ENCODE measurements at regions not wholly inside any gene's neighbourhood (a gene's known extent, or its start where the extent isn't known, plus 50 kb on each side); places are given as distances from the start of the nearest gene placed in this dataset.

DNA sequence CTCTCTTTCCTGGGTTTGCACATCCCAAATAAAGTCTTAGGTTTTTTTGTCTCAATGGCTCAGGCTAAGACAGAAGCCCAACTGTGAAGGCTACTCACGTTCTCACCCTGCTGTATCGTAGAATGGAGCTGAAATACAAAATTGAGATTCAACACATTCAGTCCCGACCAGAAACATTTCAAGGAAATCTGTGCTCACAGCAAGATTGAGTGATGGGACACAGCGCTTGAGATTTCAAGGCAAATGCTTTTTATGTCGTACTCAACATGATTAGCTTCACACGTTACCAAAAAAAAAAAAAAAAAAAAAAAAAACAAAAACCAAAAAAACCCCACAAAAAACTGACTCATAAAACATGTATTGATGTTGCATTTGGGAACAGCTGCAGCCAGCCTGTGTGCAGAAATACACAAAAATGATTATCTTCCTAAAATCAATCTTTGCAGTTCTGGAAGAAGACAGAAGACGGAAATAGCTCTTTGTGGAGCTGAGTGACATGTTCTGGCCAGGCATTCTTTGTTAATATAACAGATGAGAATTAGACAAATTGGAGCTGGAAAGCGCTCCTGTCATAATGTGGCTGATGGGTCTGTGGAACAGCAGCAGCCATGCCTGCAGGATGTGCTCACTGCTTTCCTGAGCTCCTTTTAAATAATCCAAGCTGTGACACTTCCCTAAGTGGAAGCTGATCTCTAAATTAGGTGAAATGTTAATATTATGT, 453.2 kb downstream of the LPIN1 start:
- no peak overlapping the region for H3K4me3 ChIP-seq (ENCODE audit: low read depth, poor library complexity, severe bottlenecking)
- intact Hi-C loops (cut with DNase I; ENCODE audit: low total_unique reads): no loop called here
- 68 to 75% methylated on average over 8 of the region's 8 CpGs for WGBS, 2 donors
- TF ChIP-seq POLR2A (IDR thresholded peaks at IDR 0.05): no peak
- TF ChIP-seq, protein P1, sequence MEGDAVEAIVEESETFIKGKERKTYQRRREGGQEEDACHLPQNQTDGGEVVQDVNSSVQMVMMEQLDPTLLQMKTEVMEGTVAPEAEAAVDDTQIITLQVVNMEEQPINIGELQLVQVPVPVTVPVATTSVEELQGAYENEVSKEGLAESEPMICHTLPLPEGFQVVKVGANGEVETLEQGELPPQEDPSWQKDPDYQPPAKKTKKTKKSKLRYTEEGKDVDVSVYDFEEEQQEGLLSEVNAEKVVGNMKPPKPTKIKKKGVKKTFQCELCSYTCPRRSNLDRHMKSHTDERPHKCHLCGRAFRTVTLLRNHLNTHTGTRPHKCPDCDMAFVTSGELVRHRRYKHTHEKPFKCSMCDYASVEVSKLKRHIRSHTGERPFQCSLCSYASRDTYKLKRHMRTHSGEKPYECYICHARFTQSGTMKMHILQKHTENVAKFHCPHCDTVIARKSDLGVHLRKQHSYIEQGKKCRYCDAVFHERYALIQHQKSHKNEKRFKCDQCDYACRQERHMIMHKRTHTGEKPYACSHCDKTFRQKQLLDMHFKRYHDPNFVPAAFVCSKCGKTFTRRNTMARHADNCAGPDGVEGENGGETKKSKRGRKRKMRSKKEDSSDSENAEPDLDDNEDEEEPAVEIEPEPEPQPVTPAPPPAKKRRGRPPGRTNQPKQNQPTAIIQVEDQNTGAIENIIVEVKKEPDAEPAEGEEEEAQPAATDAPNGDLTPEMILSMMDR (IDR thresholded peaks at IDR 0.05): no peak
- DNase-seq (ENCODE audit: low spot score in 2 of 2): no peak

DNA sequence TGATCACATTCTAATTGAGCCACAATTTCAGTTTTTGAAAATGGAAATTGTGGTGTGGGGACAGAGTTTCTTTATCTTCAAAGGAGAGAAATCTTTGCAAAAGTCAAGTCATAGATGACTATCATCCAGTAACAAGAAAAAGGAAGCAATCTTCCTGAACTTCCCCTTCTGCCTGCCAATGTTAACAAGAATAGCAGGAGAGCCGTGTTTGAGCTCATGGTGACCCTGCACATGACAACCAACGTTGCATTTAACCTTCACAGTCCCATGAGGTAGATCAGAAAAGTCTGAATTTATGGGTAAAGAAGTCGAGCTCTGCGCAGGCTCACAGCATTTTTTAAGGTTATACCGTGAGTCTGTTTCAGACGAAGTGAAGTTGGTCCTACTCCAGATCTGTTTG, 454.9 kb downstream of the LPIN1 start:
- DNase-seq (ENCODE audit: low spot score in 2 of 2): peak in 1 of 2 donors; percentile 18
- WGBS, 2 donors: 71 to 73% methylated on average over 6 of the region's 6 CpGs
- TF ChIP-seq, protein P1 (IDR thresholded peaks at IDR 0.05): no peak
- TF ChIP-seq POLR2A (IDR thresholded peaks at IDR 0.05): no peak
- H3K4me3 ChIP-seq (ENCODE audit: low read depth, poor library complexity, severe bottlenecking): no peak overlapping the region
- intact Hi-C loops (cut with DNase I; ENCODE audit: low total_unique reads): no loop called here

DNA sequence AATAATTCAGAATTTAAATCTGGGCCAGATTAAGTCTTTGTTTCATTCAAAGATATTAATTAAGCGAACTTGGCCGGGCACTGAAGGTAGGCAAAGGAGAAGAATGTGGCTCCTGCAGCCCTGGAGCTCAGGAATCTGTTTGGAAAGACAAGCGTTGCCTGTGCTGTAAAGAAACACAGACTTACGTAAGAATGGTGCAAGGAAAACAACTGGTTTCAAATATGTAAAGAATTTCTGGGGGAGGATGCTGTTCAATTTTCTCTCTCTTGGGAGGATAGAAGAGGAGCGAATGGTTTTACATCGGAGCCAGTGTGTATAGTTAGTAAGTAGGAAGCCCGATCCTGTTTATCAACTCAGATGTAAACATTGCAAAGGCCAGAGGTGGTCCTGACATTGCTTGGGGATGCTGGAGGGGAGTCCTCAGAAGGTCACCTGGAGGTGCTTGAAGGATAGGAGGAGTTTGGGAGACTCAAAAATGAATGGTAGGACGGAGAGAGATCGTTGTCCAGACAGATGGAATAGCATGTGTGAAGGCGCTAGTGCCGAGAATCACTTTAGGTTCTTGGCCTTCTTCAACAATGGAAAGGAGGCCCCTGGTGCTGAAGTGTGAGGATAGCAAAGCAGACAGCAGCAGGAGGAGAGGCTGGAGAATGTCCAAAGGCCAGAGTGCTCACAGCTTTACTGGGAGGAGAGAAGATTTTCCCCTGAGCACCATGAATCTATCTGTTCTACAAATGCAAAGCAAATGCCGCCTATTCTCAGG, 456.1 kb downstream of the LPIN1 start:
- WGBS, 2 donors: 74 to 75% methylated on average over 12 of the region's 12 CpGs
- H3K4me3 ChIP-seq (ENCODE audit: low read depth, poor library complexity, severe bottlenecking): no peak overlapping the region
- intact Hi-C loops (cut with DNase I; ENCODE audit: low total_unique reads): no loop called here
- no peak for DNase-seq (ENCODE audit: low spot score in 2 of 2)
- TF ChIP-seq, protein P1 (IDR thresholded peaks at IDR 0.05): no peak
- TF ChIP-seq POLR2A (IDR thresholded peaks at IDR 0.05): no peak

DNA sequence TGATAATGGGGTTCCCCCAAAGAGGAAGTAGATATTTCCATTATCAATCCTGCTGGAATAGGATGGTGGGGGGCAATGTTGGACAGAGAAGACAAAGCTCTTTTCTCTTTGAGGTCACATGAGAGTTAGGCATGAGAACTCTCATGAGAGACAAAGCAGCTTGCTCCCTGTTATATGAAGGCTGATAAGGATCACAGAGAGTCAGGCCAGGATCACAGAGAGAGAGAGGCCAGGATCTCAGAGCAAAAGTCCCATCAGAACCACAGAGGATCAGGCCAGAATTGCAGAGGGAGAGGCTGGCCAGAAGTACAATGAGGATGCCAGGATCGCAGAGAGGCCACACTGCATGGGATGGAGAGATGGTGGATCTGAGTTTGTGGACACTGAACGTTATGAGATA, 457.1 kb downstream of the LPIN1 start:
- intact Hi-C loops (cut with DNase I; ENCODE audit: low total_unique reads): no loop called here
- WGBS, 2 donors: 84 to 94% methylated on average over 2 of the region's 2 CpGs
- H3K4me3 ChIP-seq (ENCODE audit: low read depth, poor library complexity, severe bottlenecking): no peak overlapping the region
- no peak for DNase-seq (ENCODE audit: low spot score in 2 of 2)
- TF ChIP-seq, protein P1 (IDR thresholded peaks at IDR 0.05): no peak
- TF ChIP-seq POLR2A (IDR thresholded peaks at IDR 0.05): no peak

DNA sequence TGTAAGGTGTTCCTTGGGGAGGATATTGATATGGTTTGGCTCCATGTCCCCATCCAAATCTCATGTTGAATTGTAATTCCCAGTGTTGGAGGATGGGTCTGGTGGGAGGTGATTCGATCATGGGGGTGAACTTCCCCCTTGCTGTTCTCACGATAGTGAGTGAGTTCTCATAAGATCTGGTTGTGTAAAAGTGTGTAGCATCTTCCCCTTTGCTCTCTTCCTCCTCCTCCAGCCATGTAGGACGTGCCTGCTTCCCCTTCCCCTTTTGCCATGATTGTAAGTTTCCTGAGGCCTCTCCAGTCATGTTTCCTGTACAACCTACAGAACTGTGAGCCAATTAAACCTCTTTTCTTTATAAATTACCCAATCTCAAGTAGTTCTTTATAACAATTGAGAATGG, 458.7 kb downstream of the LPIN1 start:
- intact Hi-C loops (cut with DNase I; ENCODE audit: low total_unique reads): no loop called here
- DNase-seq (ENCODE audit: low spot score in 2 of 2): no peak
- no peak for TF ChIP-seq POLR2A (IDR thresholded peaks at IDR 0.05)
- TF ChIP-seq, protein P1 (IDR thresholded peaks at IDR 0.05): no peak
- 88 to 91% methylated on average over 3 of the region's 3 CpGs for WGBS, 2 donors
- no peak overlapping the region for H3K4me3 ChIP-seq (ENCODE audit: low read depth, poor library complexity, severe bottlenecking)
